A549 (cell line): ENCODE measurements at regions not wholly inside any gene's neighbourhood (a gene's known extent, or its start where the extent isn't known, plus 50 kb on each side); places are given as distances from the start of the nearest gene placed in this dataset.

Experiments
- ATAC-seq, 2 experiments: fragments of 200-7000 bp in 1 of 2; fragments of >200 bp in 1 of 2; cut with Nextera tagmentation in 1 of 2; cut with Tn5 transposase in 1 of 2; 3 replicates each; pipeline versions ENCODE4 v1.8.0 to v1.9.1; 2018 to 2020; ENCODE audit warnings: mild to moderate bottlenecking in 1 of 2, moderate library complexity in 1 of 2
- CTCF ChIA-PET: fragments of 300-600 bp; sonication (Branson Sonifier 250); formaldehyde crosslinking; extraction: SDS; loops from one replicate; lab custom pipeline; 2021; ENCODE audit warnings: antibody characterized with exemption, inconsistent platforms; lab: Yijun Ruan, JAX
- POLR2A ChIA-PET: fragments of 350-600 bp; formaldehyde crosslinking; extraction: SDS; loops from one replicate; lab custom pipeline; 2021; ENCODE audit warnings: antibody characterized with exemption, inconsistent platforms; lab: Yijun Ruan, JAX
- DNase-seq, 2 experiments: peaks; one replicate each; pipeline versions ENCODE4 v3.0.0 to v3.0.0-alpha.2; 2011 to 2016; ENCODE audit warnings: low read depth in 1 of 2, low spot score in 1 of 2
- FAIRE-seq: peaks from 2 replicates; lab custom pipeline; 2011; peaks lifted over from hg19 to GRCh38; lab: Jason Lieb, UNC
- H3K27ac ChIP-seq, 2 experiments: fragments of >200 bp; sonication (Bioruptor Twin); formaldehyde crosslinking; 3 replicates each; pipeline ENCODE4 v1.5.1; 2016 to 2017
- H3K4me1 ChIP-seq: fragments of >200 bp; sonication (Bioruptor Twin); formaldehyde crosslinking; 3 replicates; pipeline ENCODE4 v1.6.1; 2016
- H3K4me2 ChIP-seq: fragments of >200 bp; sonication (Bioruptor Twin); formaldehyde crosslinking; 3 replicates; pipeline ENCODE4 v1.6.1; 2016
- H3K4me3 ChIP-seq: fragments of >200 bp; sonication (Bioruptor Twin); formaldehyde crosslinking; 3 replicates; pipeline ENCODE4 v1.5.1; 2016
- H3K9me3 ChIP-seq: fragments of >200 bp; sonication (Bioruptor Twin); formaldehyde crosslinking; 3 replicates; pipeline ENCODE4 v1.6.1; 2016
- BCL3 ChIP-seq: fragments of >200 bp; sonication (Bioruptor Twin); formaldehyde crosslinking; IDR thresholded peaks from 3 replicates; pipeline ENCODE4 v1.6.1; 2016
- BHLHE40 ChIP-seq: IDR thresholded peaks from 2 replicates; pipeline ENCODE4 v1.6.1; 2012; ENCODE audit warnings: low read depth, low read length, inconsistent platforms
- CBX8 ChIP-seq: fragments of 200-600 bp; sonication (generic); IDR thresholded peaks from 2 replicates; pipeline ENCODE4 v1.6.1; 2016
- CEBPB ChIP-seq, 2 experiments: fragments of >200 bp in 1 of 2; sonication (Bioruptor Twin) in 1 of 2; formaldehyde crosslinking in 1 of 2; IDR thresholded peaks; 2 replicates each; pipeline ENCODE4 v1.6.1; 2012 to 2016
- CHD4 ChIP-seq: fragments of 200-600 bp; sonication (generic); IDR thresholded peaks from 2 replicates; pipeline ENCODE4 v1.6.1; 2016; ENCODE audit warnings: antibody characterized with exemption, mild to moderate bottlenecking, borderline replicate concordance
- E2F6 ChIP-seq: IDR thresholded peaks from 2 replicates; pipeline ENCODE4 v1.6.1; 2012; ENCODE audit warnings: low read depth, borderline replicate concordance
- EHF ChIP-seq: fragments of 250-450 bp; sonication (Bioruptor Pico); IDR thresholded peaks from 2 replicates; pipeline ENCODE4 v1.5.0; 2020; ENCODE audit warnings: mild to moderate bottlenecking
- ESRRA ChIP-seq: fragments of 150-350 bp; IDR thresholded peaks from 2 replicates; pipeline ENCODE4 v1.6.1; 2014; ENCODE audit warnings: mild to moderate bottlenecking, low read length, borderline replicate concordance
- FOSB ChIP-seq: fragments of 250-450 bp; sonication (Bioruptor Pico); IDR thresholded peaks from 2 replicates; pipeline ENCODE4 v1.5.0; 2020; ENCODE audit warnings: mild to moderate bottlenecking, moderate library complexity
- FOSL2 ChIP-seq, 2 experiments: fragments of 450-650 bp in 1 of 2; fragments of >200 bp in 1 of 2; sonication (Bioruptor Twin) in 1 of 2; formaldehyde crosslinking; IDR thresholded peaks; 2 replicates each; pipeline versions ENCODE4 v1.5.0 to v1.6.1; 2016 to 2020; ENCODE audit warnings: mild to moderate bottlenecking in 1 of 2, moderate library complexity in 1 of 2
- HES2 ChIP-seq: fragments of >200 bp; sonication (Bioruptor Twin); formaldehyde crosslinking; IDR thresholded peaks from 2 replicates; pipeline ENCODE4 v1.6.1; 2016
- HMGXB4 ChIP-seq: fragments of 250-450 bp; sonication (Bioruptor Pico); IDR thresholded peaks from 2 replicates; pipeline ENCODE4 v1.5.0; 2021; ENCODE audit warnings: mild to moderate bottlenecking, moderate library complexity, borderline replicate concordance
- JUNB ChIP-seq: fragments of >200 bp; sonication (Bioruptor Twin); formaldehyde crosslinking; IDR thresholded peaks from 2 replicates; pipeline ENCODE4 v1.6.1; 2016
- KDM1A ChIP-seq: fragments of 200-600 bp; sonication (generic); IDR thresholded peaks from 2 replicates; pipeline ENCODE4 v1.6.1; 2016; ENCODE audit warnings: low read depth, mild to moderate bottlenecking
- KDM5A ChIP-seq: fragments of 200-600 bp; sonication (generic); IDR thresholded peaks from 2 replicates; pipeline ENCODE4 v1.6.1; 2016; ENCODE audit warnings: antibody characterized with exemption, mild to moderate bottlenecking
- MAFK ChIP-seq: fragments of 450-650 bp; IDR thresholded peaks from 2 replicates; pipeline ENCODE4 v1.6.1; 2014; ENCODE audit not compliant: partially characterized antibody
- MAZ ChIP-seq: fragments of 150-350 bp; IDR thresholded peaks from 2 replicates; pipeline ENCODE4 v1.6.1; 2014; ENCODE audit warnings: antibody characterized with exemption, low read depth, low read length, borderline replicate concordance
- NR3C1 ChIP-seq: fragments of >200 bp; sonication (Bioruptor Twin); formaldehyde crosslinking; IDR thresholded peaks from 3 replicates; pipeline ENCODE4 v1.6.1; 2017
- PBX3 ChIP-seq: IDR thresholded peaks from 2 replicates; pipeline ENCODE4 v1.6.1; 2012
- PHF8 ChIP-seq: fragments of 200-600 bp; sonication (generic); IDR thresholded peaks from 2 replicates; pipeline ENCODE4 v1.6.1; 2016; ENCODE audit warnings: low read depth, mild to moderate bottlenecking, antibody characterized with exemption, moderate library complexity, borderline replicate concordance
- RAD21 ChIP-seq, 2 experiments: fragments of >200 bp in 1 of 2; sonication (Bioruptor Twin) in 1 of 2; formaldehyde crosslinking in 1 of 2; IDR thresholded peaks in 1 of 2; conservative IDR thresholded peaks in 1 of 2; 2 replicates in 1 of 2; 3 replicates in 1 of 2; pipeline ENCODE4 v1.6.1; 2012 to 2018; ENCODE audit warnings: inconsistent platforms in 1 of 2
- RCOR1 ChIP-seq: fragments of 150-350 bp; IDR thresholded peaks from 2 replicates; pipeline ENCODE4 v1.6.1; 2014; ENCODE audit warnings: antibody characterized with exemption, low read length, low read depth
- RFX5 ChIP-seq: fragments of 450-650 bp; IDR thresholded peaks from 2 replicates; pipeline ENCODE4 v1.7.1; 2014; ENCODE audit warnings: antibody characterized with exemption, mild to moderate bottlenecking, moderate library complexity
- SMC3 ChIP-seq: fragments of >200 bp; sonication (Bioruptor Twin); formaldehyde crosslinking; IDR thresholded peaks from 3 replicates; pipeline ENCODE4 v1.6.1; 2018; ENCODE audit warnings: inconsistent platforms
- TP53 ChIP-seq: fragments of 250-450 bp; sonication (Bioruptor Pico); IDR thresholded peaks from 2 replicates; pipeline ENCODE4 v1.5.0; 2021; ENCODE audit warnings: mild to moderate bottlenecking, moderate library complexity
- ZC3H11A ChIP-seq: fragments of 450-650 bp; IDR thresholded peaks from 2 replicates; pipeline ENCODE4 v1.6.1; 2014; ENCODE audit warnings: antibody characterized with exemption, mild to moderate bottlenecking
- ZSCAN20 ChIP-seq: fragments of 250-450 bp; sonication (Bioruptor Pico); IDR thresholded peaks from 2 replicates; pipeline ENCODE4 v1.8.0; 2022; ENCODE audit warnings: mild to moderate bottlenecking, moderate library complexity
- WGBS: methylation state at CpG from one replicate; pipeline ENCODE4 v1.1.6; 2017; ENCODE audit errors: missing lambda C conversion rate; 5-methylcytosine and 5-hydroxymethylcytosine counted together

GRCh38 chr12:25882266-25882665, 76.2 kb upstream of the RASSF8 start:
- Histone ChIP-seq H3K9me3 (no peaks in the 10 kb centered on the region), H3K4me2 (no peak overlapping the region), H3K4me3 (no peak overlapping the region), H3K27ac (no peak overlapping the region), H3K4me1 (no peaks in the 10 kb centered on the region)
- FAIRE-seq = no peak
- CTCF ChIA-PET = no interaction called here
- no peak for ATAC-seq
- WGBS = 21% methylated on average over 1 of the region's 1 CpG
- TF ChIP-seq ZC3H11A = no peak
- TF ChIP-seq TP53 (CRISPR knock-in tag) = no peak
- no peak for TF ChIP-seq MAFK
- no peak for TF ChIP-seq KDM5A
- TF ChIP-seq RCOR1 = no peak
- TF ChIP-seq, all 56 proteins: peak for 0
- POLR2A ChIA-PET = no interaction called here
- DNase-seq = no peak

GRCh38 chr12:25883026-25883916, 75.2 kb upstream of the RASSF8 start:
- WGBS = 39% methylated on average over 10 of the region's 10 CpGs
- CTCF ChIA-PET = no interaction called here
- H3K4me1 ChIP-seq = no peaks in the 10 kb centered on the region
- TF ChIP-seq FOSB (CRISPR knock-in tag) (no peak), PHF8 (no peak), RFX5 (no peak), HES2 (no peak), PBX3 (no peak), CBX8 (no peak), TP53 (CRISPR knock-in tag) (no peak), SMC3 (no peak), MAZ (no peak)
- TF ChIP-seq, all 56 proteins: peak for 0
- ATAC-seq (no peak), FAIRE-seq (no peak), DNase-seq (no peak)
- no peak overlapping the region for H3K4me3 ChIP-seq
- POLR2A ChIA-PET = no interaction called here
- H3K27ac ChIP-seq = no peak overlapping the region
- no peaks in the 10 kb centered on the region for H3K9me3 ChIP-seq
- no peak overlapping the region for H3K4me2 ChIP-seq

- CTCF ChIA-PET = no interaction called here
- no peak for TF ChIP-seq KDM1A
- TF ChIP-seq CHD4 = no peak
- TF ChIP-seq NR3C1 = no peak
- TF ChIP-seq FOSL2 (IDR thresholded peaks at IDR 0.05) = no peak
- TF ChIP-seq FOSL2 (CRISPR knock-in tag; IDR thresholded peaks at IDR 0.05) = no peak
- no peak for TF ChIP-seq RCOR1
- TF ChIP-seq BHLHE40 = no peak
- TF ChIP-seq HMGXB4 = no peak
- TF ChIP-seq JUNB = no peak
- TF ChIP-seq RAD21 (conservative IDR thresholded peaks at IDR 0.05 in 1 of 2, IDR thresholded peaks at IDR 0.05 in 1 of 2) = no peak
- TF ChIP-seq ESRRA = no peak
- no peak for TF ChIP-seq EHF (CRISPR knock-in tag)
- no peak for TF ChIP-seq ZSCAN20 (CRISPR knock-in tag)
- TF ChIP-seq BCL3 = no peak
- TF ChIP-seq CBX8 = no peak
- TF ChIP-seq CEBPB (IDR thresholded peaks at IDR 0.05) = no peak
- TF ChIP-seq E2F6 = no peak
- no peak for TF ChIP-seq PHF8
These were observed 74.2 kb upstream of the RASSF8 start for GRCh38 chr12:25884024-25884919.

More at GRCh38 chr12:25884024-25884919, 74.2 kb upstream of the RASSF8 start:
- Histone ChIP-seq H3K27ac (no peak overlapping the region), H3K4me1 (no peaks in the 10 kb centered on the region), H3K4me2 (no peak overlapping the region), H3K4me3 (no peak overlapping the region), H3K9me3 (no peaks in the 10 kb centered on the region)
- 59% methylated on average over 24 of the region's 36 CpGs for WGBS
- FAIRE-seq (no peak), DNase-seq (no peak), ATAC-seq (no peak; a peak in 1 of 6 replicates)
- POLR2A ChIA-PET = no interaction called here
